ENCODE measurements at regions not wholly inside any gene's neighbourhood (a gene's known extent, or its start where the extent isn't known, plus 50 kb on each side); places are given as distances from the start of the nearest gene placed in this dataset.

DNA sequence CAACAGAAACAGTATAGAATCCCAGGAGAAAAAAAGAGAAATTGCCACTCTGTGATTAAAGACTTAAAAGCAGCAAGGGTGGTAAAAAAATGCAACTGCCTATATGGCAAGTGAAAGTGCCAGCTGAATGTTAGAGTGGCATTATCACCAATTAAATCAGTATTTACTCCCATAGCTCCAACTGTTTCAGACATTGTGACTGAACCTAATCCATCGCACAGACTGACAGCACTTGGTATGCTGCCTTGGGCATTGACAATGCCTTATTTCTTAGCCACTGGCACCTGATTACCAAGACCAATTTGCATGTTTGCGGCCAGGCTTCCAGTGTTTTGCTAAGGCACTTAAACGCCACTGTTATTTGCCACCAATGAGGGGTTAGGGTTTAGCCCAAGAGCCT is 201.9 kb upstream of the NECTIN3 start:
- H2BK120ac ChIP-seq (ENCODE audit: low read depth, low read length, poor library complexity, severe bottlenecking) = no peak overlapping the region
- no peak overlapping the region for H3K14ac ChIP-seq (ENCODE audit: insufficient read depth, low read length)
- H3K36me3 Mint-ChIP-seq (ENCODE audit: insufficient read depth in 1 of 3, low read depth in 3 of 3) = peaks cover 8 to 11% (median 9%) of the 10 kb centered on the region in 3 experiments; a peak in 6 of 7 replicates
- no peak overlapping the region for H4K8ac ChIP-seq (replicated peaks; ENCODE audit: insufficient read length, low read depth, low read length)
- 0 out of 2 replicates have a peak overlapping the region, but pooled peaks have one; percentile 32 for H2BK15ac ChIP-seq (ENCODE audit: low read depth, low read length)
- H3K9me3 Mint-ChIP-seq = peaks cover 10 to 16% of the 10 kb centered on the region in 2 experiments
- no peak overlapping the region for H3K4me2 ChIP-seq (ENCODE audit: insufficient read depth, insufficient read length, low read length)
- H3K27me3 ChIP-seq (ENCODE audit: insufficient read depth, low read length) = no peaks in the 10 kb centered on the region
- H3K27ac ChIP-seq (ENCODE audit: insufficient read length, low read depth, low read length) = no peak overlapping the region
- no peak for DNase-seq
- no peak overlapping the region for H4K5ac ChIP-seq (ENCODE audit: insufficient read length, low read depth, low read length)
- no peak overlapping the region for H3K23ac ChIP-seq (ENCODE audit: insufficient read length, low read depth, low read length)
- H4K91ac ChIP-seq (ENCODE audit: insufficient read length, low read depth, low read length) = no peak overlapping the region
- H2BK20ac ChIP-seq (ENCODE audit: low read depth, low read length, poor library complexity, severe bottlenecking) = no peak overlapping the region
- H3K4me1 Mint-ChIP-seq = no peaks in the 10 kb centered on the region
- no peaks in the 10 kb centered on the region for H3K79me1 ChIP-seq (ENCODE audit: insufficient read depth, low read depth, low read length, poor library complexity, severe bottlenecking)
- no peak overlapping the region for H3K18ac ChIP-seq (ENCODE audit: insufficient read length, low read depth, low read length)
- H2AK5ac ChIP-seq (ENCODE audit: insufficient read length, low read length) = no peak overlapping the region
- no peak overlapping the region for H2BK5ac ChIP-seq (ENCODE audit: insufficient read length, low read length)
- no peak overlapping the region for H3K4ac ChIP-seq (ENCODE audit: low read depth, low read length)
- H3K9ac ChIP-seq (ENCODE audit: extremely low read depth, insufficient read length, low read length) = no peak overlapping the region
- no CpG with 5 or more reads among the region's 3 CpGs for WGBS (ENCODE audit: extremely low coverage, insufficient read length, low lambda C conversion rate)
- H3K4me1 ChIP-seq (ENCODE audit: insufficient read depth, low read length) = no peaks in the 10 kb centered on the region
- no peaks in the 10 kb centered on the region for H3K23me2 ChIP-seq (ENCODE audit: insufficient read length, low read depth, low read length, poor library complexity, severe bottlenecking)
- no peak overlapping the region for H3T11ph ChIP-seq (ENCODE audit: low read length)
- no peak overlapping the region for H2AFZ ChIP-seq (ENCODE audit: low read length)
- TF ChIP-seq, protein P1, sequence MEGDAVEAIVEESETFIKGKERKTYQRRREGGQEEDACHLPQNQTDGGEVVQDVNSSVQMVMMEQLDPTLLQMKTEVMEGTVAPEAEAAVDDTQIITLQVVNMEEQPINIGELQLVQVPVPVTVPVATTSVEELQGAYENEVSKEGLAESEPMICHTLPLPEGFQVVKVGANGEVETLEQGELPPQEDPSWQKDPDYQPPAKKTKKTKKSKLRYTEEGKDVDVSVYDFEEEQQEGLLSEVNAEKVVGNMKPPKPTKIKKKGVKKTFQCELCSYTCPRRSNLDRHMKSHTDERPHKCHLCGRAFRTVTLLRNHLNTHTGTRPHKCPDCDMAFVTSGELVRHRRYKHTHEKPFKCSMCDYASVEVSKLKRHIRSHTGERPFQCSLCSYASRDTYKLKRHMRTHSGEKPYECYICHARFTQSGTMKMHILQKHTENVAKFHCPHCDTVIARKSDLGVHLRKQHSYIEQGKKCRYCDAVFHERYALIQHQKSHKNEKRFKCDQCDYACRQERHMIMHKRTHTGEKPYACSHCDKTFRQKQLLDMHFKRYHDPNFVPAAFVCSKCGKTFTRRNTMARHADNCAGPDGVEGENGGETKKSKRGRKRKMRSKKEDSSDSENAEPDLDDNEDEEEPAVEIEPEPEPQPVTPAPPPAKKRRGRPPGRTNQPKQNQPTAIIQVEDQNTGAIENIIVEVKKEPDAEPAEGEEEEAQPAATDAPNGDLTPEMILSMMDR (conservative IDR thresholded peaks at IDR 0.05) = no peak
- no peak overlapping the region for H3K4me3 Mint-ChIP-seq
- no peaks in the 10 kb centered on the region for H3K27me3 Mint-ChIP-seq (ENCODE audit: low read depth)
- no peaks in the 10 kb centered on the region for H3K9me3 ChIP-seq (ENCODE audit: control insufficient read depth, low read depth, low read length)
- H2BK12ac ChIP-seq (ENCODE audit: insufficient read length, low read depth, low read length) = no peak overlapping the region
- H4K20me1 ChIP-seq (ENCODE audit: control insufficient read depth, insufficient read depth, insufficient read length) = no peaks in the 10 kb centered on the region
- no peak overlapping the region for H3K27ac Mint-ChIP-seq
- H3K56ac ChIP-seq (ENCODE audit: insufficient read length, low read depth, low read length) = no peak overlapping the region
- no peaks in the 10 kb centered on the region for H3K79me2 ChIP-seq (ENCODE audit: insufficient read depth, low read length)

All from H9 (cell line).